ENCODE measurements at regions not wholly inside any gene's neighbourhood (a gene's known extent, or its start where the extent isn't known, plus 50 kb on each side); places are given as distances from the start of the nearest gene placed in this dataset.

- DNase-seq = peak; percentile 31 to 65
Observed at GRCh38 chr10:77710759-77711682, 73.4 kb upstream of the KCNMA1 start.

- DNase-seq = no peak
Observed at GRCh38 chr10:77710081-77710551, 72.5 kb upstream of the KCNMA1 start.

- no peak for DNase-seq
Observed at GRCh38 chr10:77707570-77707969, 70.0 kb upstream of the KCNMA1 start.

GRCh38 chr10:77702166-77702565 lies 64.6 kb upstream of the KCNMA1 start:
- DNase-seq = no peak

GRCh38 chr10:77700086-77700485 lies 62.5 kb upstream of the KCNMA1 start:
- no peak for DNase-seq

GRCh38 chr10:77699080-77699645 lies 61.6 kb upstream of the KCNMA1 start:
- no peak for DNase-seq

GRCh38 chr10:77698267-77698931 lies 60.8 kb upstream of the KCNMA1 start:
- no peak for DNase-seq

GRCh38 chr10:77696584-77696983 lies 59.0 kb upstream of the KCNMA1 start:
- DNase-seq = no peak

GRCh38 chr10:77695186-77695585 lies 57.6 kb upstream of the KCNMA1 start:
- DNase-seq = no peak

- no peak for DNase-seq
Observed at GRCh38 chr10:77692782-77693181, 55.2 kb upstream of the KCNMA1 start.

- DNase-seq = no peak
Observed at GRCh38 chr10:77689339-77689738, 51.7 kb upstream of the KCNMA1 start.

- DNase-seq = no peak
Observed at GRCh38 chr10:77687621-77688020, 50.0 kb upstream of the KCNMA1 start.
